GM12864 (cell line): ENCODE measurements at regions not wholly inside any gene's neighbourhood (a gene's known extent, or its start where the extent isn't known, plus 50 kb on each side); places are given as distances from the start of the nearest gene placed in this dataset.

Experiments
- DNase-seq: peaks from one replicate; pipeline ENCODE4 v3.0.0-alpha.2; 2011; ENCODE audit warnings: low read depth
- H3K4me3 ChIP-seq: 2 replicates; pipeline ENCODE4 v1.5.1; 2011; ENCODE audit warnings: mild to moderate bottlenecking, low read depth, low read length, control low read depth
- TF ChIP-seq, protein P1 (sequence below): IDR thresholded peaks from 2 replicates; pipeline ENCODE4 v1.5.1; 2011; ENCODE audit warnings: low read depth, mild to moderate bottlenecking, moderate library complexity, low read length, control low read depth, inconsistent platforms; ENCODE audit errors: missing control alignments

DNA sequence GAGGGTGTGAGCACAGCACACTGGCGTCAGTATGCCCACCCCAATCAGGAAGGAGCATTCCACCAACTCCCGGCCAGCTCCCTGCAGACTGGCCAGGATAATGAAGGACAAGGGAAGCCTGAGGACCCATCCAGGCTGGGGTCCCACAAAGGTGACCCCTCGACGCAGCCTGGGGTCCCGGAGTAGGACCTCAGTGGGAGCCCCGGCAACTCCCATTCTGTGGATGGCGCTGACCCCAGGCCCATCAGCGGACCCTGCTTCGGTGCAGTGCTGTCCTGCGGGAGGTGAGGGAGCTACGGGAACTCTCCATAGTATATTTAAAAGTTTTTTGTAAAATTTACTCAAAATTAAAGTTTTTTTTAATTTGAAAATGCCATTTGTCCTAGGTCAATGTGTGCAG, 137.7 kb upstream of the NKX1-1 start:
- no peak for DNase-seq
- TF ChIP-seq, protein P1, sequence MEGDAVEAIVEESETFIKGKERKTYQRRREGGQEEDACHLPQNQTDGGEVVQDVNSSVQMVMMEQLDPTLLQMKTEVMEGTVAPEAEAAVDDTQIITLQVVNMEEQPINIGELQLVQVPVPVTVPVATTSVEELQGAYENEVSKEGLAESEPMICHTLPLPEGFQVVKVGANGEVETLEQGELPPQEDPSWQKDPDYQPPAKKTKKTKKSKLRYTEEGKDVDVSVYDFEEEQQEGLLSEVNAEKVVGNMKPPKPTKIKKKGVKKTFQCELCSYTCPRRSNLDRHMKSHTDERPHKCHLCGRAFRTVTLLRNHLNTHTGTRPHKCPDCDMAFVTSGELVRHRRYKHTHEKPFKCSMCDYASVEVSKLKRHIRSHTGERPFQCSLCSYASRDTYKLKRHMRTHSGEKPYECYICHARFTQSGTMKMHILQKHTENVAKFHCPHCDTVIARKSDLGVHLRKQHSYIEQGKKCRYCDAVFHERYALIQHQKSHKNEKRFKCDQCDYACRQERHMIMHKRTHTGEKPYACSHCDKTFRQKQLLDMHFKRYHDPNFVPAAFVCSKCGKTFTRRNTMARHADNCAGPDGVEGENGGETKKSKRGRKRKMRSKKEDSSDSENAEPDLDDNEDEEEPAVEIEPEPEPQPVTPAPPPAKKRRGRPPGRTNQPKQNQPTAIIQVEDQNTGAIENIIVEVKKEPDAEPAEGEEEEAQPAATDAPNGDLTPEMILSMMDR = no peak
- no peak overlapping the region for H3K4me3 ChIP-seq

DNA sequence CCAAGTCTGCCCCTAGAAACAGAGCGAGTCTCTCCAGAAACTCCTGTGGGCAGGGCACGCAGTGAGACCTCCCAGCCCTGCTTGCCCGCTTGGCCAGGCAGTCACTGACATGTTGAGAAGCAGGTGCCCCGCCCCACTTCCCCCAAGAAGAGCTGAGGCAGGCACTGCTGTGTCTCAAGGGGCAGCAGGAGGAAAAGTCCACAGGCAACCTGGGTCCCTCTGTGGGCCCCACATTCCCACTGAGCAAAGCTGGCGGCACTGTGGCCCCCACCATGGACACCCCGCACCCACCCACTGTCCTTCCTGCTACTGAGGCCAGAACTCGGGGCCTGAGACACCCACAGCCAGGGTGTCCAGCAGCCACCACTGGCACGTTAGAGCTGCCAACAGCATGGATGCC, 137.3 kb upstream of the NKX1-1 start:
- no peak overlapping the region for H3K4me3 ChIP-seq
- no peak for DNase-seq
- TF ChIP-seq, protein P1 = no peak

DNA sequence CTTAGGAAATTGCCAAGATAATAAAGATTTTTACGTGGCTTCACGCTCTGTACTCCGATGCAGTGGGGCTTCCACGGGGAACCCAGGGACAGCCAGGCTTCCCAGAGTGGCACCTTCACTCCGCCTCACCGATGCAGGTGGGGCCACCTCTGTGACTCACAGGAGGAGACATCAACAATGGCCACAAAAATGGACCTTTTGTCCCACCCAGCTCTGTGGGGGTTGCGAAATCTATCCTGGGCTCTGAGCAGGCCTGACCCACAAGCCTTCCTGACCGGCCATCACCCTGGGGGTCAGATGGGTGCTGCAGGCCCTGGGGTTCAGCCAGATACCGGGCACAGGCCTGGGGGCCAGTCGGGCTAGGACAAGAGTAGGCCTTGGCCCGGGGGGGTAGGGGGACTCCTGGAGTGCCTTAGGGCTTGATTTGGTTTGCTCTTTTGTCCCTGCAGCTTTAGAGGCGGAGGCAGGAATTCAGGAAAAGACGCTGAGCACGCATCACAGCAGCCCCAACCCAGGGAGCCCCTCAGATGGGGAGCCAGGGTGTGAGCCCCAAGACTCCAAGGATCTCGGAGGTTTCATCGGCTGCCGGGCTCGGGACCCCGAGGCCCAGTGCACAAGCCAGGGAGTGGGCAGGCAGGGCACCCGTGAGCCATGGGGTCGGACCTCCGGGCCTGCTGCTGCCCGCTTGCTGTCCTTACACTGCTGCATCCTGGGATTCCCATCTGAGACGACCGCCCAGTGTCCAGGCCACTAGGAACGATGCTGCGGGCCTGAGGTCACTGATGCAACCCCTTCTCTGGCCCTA, 136.5 kb upstream of the NKX1-1 start:
- TF ChIP-seq, protein P1 = no peak
- no peak for DNase-seq
- no peak overlapping the region for H3K4me3 ChIP-seq

DNA sequence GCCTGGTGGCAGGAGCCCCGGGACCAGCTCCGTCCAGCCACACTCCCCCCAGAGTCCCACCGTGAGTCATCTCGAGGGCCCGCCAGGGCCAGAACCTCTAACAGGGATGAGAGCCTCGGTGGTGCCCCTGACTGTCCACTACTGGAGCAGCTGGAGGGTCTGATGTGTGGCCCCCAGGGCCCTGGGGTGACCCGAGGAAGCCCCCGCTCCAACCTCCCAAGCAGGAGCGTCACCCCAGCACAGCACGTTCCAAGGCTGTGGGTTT, 135.9 kb upstream of the NKX1-1 start:
- TF ChIP-seq, protein P1 = no peak
- DNase-seq = no peak
- H3K4me3 ChIP-seq = no peak overlapping the region

DNA sequence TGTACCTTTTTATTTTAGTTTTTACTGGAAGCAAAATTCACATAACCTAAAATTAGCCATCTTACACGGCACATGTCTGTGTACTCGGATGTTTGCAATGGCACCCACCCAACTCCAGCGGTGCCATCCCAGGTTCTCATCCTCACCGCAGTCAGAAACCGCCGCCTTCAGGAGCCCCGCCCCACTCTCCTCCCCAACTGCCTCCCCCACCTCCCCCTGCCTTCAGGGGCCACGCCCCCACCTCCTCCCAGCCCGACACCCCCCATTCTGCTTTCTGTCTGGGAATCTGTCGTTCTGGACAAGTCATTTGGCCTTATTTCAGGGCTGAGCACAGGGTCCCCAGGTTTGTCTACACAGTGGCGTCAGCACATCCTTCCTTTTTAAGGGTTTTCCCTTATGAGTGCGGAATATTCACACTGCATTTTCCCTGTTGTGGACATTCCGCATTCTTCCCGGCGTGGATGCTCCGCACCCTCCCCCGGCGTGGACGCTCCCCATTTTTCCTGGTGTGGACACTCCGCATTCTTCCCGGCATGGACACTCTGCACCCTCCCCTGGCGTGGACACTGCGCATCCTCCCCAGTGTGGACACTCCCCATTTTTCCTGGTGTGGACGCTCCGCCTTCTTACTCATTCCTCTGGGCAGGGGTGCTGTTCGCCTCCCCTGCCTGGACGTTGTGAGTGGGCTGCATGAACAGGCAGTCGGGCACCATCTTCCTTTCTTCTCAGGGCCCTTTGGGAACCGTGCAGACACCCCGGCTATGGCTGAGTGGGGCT, 135.4 kb upstream of the NKX1-1 start:
- no peak for DNase-seq
- TF ChIP-seq, protein P1 = no peak
- no peak overlapping the region for H3K4me3 ChIP-seq

DNA sequence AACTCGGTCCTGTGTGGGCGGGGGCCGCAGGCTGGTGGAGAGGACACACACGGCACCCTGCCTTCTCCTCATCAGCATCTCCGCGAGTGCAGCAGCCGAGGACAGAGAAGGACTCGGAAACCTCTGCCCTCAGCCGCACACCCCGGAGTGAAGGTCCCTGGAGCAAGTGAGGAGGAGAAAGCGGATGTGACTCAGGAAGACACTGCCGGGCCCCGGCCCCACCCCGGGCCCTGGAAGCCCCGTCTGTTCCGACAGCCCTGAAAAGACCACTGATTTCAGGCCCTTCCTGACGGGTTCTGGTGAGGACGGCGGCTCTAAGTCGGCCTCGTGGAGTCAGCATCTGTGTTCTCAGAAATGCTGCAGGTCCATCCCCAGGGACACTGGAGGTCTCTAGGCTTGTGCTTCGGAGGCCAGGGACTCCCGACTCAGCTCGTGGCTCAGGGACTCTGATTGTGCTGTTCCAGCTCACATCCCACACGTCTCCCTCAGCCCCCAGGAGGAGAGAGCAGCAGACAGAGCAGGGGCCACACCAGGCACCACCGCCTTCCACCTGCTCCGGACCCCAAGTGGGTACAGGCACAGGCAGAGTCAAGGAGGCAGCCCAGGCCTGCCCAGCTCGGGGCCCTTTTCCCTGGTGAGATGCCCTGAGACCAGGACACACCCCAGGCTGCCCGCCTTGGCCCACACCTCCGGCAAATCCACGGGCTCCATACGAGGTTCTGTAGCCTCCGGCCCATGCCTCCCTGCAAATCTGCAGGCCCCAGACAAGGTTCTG, 134.5 kb upstream of the NKX1-1 start:
- H3K4me3 ChIP-seq = no peak overlapping the region
- TF ChIP-seq, protein P1 = no peak
- no peak for DNase-seq
